ENCODE measurements at regions not wholly inside any gene's neighbourhood (a gene's known extent, or its start where the extent isn't known, plus 50 kb on each side); places are given as distances from the start of the nearest gene placed in this dataset.

- TF ChIP-seq, protein P1, sequence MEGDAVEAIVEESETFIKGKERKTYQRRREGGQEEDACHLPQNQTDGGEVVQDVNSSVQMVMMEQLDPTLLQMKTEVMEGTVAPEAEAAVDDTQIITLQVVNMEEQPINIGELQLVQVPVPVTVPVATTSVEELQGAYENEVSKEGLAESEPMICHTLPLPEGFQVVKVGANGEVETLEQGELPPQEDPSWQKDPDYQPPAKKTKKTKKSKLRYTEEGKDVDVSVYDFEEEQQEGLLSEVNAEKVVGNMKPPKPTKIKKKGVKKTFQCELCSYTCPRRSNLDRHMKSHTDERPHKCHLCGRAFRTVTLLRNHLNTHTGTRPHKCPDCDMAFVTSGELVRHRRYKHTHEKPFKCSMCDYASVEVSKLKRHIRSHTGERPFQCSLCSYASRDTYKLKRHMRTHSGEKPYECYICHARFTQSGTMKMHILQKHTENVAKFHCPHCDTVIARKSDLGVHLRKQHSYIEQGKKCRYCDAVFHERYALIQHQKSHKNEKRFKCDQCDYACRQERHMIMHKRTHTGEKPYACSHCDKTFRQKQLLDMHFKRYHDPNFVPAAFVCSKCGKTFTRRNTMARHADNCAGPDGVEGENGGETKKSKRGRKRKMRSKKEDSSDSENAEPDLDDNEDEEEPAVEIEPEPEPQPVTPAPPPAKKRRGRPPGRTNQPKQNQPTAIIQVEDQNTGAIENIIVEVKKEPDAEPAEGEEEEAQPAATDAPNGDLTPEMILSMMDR (IDR thresholded peaks at IDR 0.05), result no peak
- TF ChIP-seq POLR2AphosphoS5 (IDR thresholded peaks at IDR 0.05; ENCODE audit: low read depth, low read length), result no peak
- TF ChIP-seq, protein P2, sequence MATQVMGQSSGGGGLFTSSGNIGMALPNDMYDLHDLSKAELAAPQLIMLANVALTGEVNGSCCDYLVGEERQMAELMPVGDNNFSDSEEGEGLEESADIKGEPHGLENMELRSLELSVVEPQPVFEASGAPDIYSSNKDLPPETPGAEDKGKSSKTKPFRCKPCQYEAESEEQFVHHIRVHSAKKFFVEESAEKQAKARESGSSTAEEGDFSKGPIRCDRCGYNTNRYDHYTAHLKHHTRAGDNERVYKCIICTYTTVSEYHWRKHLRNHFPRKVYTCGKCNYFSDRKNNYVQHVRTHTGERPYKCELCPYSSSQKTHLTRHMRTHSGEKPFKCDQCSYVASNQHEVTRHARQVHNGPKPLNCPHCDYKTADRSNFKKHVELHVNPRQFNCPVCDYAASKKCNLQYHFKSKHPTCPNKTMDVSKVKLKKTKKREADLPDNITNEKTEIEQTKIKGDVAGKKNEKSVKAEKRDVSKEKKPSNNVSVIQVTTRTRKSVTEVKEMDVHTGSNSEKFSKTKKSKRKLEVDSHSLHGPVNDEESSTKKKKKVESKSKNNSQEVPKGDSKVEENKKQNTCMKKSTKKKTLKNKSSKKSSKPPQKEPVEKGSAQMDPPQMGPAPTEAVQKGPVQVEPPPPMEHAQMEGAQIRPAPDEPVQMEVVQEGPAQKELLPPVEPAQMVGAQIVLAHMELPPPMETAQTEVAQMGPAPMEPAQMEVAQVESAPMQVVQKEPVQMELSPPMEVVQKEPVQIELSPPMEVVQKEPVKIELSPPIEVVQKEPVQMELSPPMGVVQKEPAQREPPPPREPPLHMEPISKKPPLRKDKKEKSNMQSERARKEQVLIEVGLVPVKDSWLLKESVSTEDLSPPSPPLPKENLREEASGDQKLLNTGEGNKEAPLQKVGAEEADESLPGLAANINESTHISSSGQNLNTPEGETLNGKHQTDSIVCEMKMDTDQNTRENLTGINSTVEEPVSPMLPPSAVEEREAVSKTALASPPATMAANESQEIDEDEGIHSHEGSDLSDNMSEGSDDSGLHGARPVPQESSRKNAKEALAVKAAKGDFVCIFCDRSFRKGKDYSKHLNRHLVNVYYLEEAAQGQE (IDR thresholded peaks at IDR 0.05; ENCODE audit: insufficient read depth in 1 of 2, low read depth in 2 of 2, low read length in 1 of 2), result no peak
These were observed 2220.7 kb upstream of the RAG2 start for GRCh38 chr11:38818720-38819119.

Measured in Panc1 (cell line).